Epithelial cell of prostate (primary cell): ENCODE measurements at regions not wholly inside any gene's neighbourhood (a gene's known extent, or its start where the extent isn't known, plus 50 kb on each side); places are given as distances from the start of the nearest gene placed in this dataset.
A peak's percentile ranks its signal among the peaks of the same experiment; 100 is the strongest.

Experiments
- DNase-seq: peaks from one replicate; pipeline ENCODE4 v3.0.0-alpha.2; 2011; ENCODE audit warnings: low read depth, low spot score
- H3K27ac ChIP-seq: fragments of 450-650 bp; 2 replicates; pipeline ENCODE4 v1.5.1; 2017; ENCODE audit warnings: mild to moderate bottlenecking

DNA sequence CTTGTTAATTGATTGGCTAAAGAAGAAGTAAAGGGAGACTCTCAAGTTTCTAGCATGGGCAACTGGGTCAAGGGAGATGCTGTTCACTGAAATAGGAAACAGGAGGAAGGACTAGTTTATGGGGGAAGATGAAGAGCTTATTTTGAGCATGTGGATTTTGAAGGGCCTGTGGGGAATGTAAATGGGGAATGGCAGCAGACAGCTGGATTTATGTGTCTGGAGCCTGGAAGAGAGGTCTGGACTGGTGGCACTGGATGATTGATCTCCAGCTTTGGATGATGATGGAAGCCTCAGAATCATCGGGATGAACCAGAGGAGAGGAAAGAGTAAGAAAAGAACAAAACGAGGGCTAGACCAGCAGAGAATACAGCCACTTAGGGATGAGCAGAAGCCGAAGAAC, 54.9 kb upstream of the ENAH start:
- no peak for DNase-seq
- H3K27ac ChIP-seq: no peak overlapping the region

DNA sequence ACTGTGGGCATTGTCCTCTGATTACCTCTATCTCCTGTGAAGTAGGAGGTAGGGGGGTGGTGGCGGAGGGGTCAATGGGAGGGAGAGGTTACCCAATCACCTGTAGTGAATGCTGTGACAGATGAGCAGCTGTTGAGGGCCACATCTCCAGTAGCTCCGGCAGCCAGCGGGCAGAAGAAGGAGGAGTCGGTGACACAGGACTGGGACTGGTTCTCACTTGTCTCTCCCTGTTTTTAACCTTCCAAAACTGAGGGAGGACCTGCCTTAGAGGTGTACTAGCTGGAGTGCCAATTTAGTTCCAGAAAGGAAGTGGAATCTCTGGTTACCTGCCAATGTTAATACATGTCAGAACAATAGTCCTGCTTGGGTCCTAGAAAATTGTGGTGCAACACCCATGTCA, 56.2 kb upstream of the ENAH start:
- DNase-seq: no peak
- H3K27ac ChIP-seq: peak overlapping the region; percentile 36

DNA sequence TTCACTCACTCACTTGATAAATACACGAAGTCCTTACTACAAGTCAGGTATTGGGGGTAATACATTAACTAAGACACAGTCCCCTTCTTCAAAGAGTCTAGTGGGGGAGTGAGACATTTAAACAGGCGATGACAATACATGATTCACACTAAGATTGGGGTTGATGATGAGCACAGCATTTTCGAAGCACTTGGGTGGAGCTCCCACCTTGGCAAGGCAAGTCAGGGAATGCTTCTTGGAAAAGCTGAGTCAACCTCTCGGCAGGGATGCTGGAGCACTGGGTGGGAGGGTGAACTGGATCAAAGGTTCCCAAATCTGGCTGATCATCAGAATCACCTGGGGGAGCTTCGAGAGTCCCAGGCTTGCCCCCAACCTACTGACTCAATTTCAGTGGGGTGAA, 57.9 kb upstream of the ENAH start:
- no peak for DNase-seq
- no peak overlapping the region for H3K27ac ChIP-seq

DNA sequence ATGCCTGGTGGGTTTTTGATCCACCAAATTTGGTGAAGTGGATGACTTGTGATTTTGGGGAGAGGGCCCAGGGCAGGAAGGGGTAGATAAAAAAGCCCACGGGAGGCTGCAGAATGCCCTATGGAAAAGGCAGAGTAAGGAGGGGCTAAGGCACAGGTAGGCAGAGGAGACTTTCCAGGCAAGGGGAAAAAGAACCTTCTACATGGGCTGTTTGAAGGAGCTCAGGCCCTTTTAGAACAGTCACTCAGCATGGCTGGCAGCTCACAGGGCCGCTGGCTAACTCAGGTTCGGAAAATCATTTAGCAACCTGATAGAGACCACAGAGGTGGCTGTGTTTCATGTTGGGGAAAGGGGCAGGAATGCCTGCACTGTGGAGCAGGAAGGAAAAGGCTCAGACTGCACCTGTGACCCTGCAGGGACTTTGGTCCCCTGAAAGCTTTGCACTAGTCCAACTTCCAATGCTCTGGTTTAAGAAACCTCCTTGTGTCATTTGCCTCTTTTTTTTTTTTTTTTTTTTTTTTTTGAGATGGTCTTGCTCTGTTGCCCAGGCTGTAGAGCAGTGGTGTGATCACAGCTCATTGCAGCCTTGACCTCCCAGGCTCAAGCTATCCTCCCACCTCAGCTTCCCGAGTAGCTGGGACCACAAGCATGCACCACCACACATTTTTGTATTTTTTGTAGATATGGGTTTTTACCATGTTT, 58.5 kb upstream of the ENAH start:
- H3K27ac ChIP-seq: no peak overlapping the region
- no peak for DNase-seq

DNA sequence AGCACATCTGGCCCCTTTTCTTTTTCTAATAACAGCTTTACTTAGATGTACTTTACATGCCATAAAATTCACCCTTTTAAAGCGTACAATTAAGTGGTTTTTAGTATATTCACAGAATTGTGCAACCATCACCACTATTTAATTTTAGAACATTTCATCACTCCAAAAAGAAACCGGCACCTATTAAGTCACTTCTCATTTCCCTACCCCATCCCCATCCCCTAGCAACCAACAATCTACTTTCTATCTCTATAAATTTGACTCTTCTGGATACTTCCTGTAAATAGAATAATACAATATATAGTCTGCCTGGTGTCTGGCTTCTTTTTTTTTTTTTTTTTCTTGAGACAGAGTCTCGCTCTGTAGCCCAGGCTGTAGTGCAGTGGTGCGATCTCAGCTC, 59.5 kb upstream of the ENAH start:
- DNase-seq: no peak

DNA sequence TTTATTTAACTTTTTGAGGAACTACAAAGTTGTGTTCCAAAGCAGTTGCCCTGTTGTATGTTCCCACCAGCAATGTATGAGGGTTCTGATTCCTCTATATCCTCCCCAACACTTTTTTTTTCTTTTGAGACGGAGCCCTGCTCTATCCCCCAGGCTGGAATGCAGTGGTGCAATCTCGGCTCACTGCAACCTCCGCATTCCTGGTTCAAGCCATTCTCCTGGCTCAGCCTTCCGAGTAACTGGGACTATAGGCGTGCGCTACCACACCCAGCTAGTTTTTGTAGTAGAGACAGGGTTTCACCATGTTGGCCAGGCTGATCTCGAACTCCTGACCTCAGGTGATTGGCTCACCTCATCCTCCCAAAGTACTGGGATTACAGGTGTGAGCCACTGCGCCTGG, 60.4 kb upstream of the ENAH start:
- H3K27ac ChIP-seq: no peak overlapping the region
- no peak for DNase-seq

More for the DNA sequence above, 59.5 kb upstream of the ENAH start:
- no peak overlapping the region for H3K27ac ChIP-seq

DNA sequence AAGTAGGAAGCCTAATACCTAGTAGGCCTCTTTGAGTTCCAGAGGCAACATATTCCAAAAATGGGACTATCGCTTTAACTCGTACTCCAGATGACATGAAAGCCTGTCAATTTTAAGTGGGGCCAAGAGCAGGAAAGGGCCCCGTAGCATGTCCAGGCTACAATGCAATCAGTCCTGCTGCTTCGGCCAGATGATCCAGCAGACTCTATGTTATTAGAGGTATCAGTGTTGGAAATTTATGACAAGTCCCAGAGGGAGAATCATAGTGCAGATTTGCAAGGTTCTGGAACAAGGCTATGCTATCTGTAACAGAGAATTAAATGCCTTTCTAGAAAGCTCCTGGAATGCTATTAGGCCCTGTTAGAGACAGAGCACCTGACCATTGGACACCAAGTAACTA, 56.7 kb upstream of the SRP9 start:
- DNase-seq: no peak
- no peak overlapping the region for H3K27ac ChIP-seq

DNA sequence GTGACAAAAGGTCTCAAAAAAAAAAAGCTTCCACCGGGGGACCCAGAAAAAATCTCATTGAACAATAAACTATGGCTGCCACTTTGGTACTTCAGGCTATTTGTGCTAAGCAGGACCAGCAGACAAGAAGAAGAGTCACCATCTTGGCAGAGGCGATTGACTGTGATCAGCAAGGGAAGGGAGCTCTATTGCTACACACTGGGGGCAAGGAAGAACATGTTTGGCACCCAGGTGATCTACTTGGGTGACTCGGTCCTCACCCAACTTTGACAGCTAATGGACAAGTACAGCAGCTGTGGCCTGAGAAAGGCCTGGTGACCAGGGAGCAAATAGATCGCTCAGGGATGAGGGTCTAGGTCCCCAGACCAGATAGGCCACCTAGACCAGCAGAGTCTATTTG, 53.4 kb upstream of the SRP9 start:
- H3K27ac ChIP-seq: no peak overlapping the region
- no peak for DNase-seq
